ENCODE measurements at regions not wholly inside any gene's neighbourhood (a gene's known extent, or its start where the extent isn't known, plus 50 kb on each side); places are given as distances from the start of the nearest gene placed in this dataset.

GRCh38 chr4:104128031-104128849, 366.5 kb downstream of the CXXC4 start:
- intact Hi-C loops (cut with DNase I; ENCODE audit: low total_unique reads) = no loop called here
- TF ChIP-seq POLR2AphosphoS5 (IDR thresholded peaks at IDR 0.05) (no peak), EP300 (IDR thresholded peaks at IDR 0.05) (no peak), CTCF (IDR thresholded peaks at IDR 0.05) (no peak), POLR2A (IDR thresholded peaks at IDR 0.05) (no peak)
- DNase-seq = no peak
- Histone ChIP-seq H3K36me3 (no peaks in the 10 kb centered on the region), H3K4me3 (no peak overlapping the region), H3K9me3 (no peaks in the 10 kb centered on the region), H3K27ac (no peak overlapping the region), H3K4me1 (no peaks in the 10 kb centered on the region), H3K27me3 (no peaks in the 10 kb centered on the region)
- 20 to 45% (median 31%) methylated on average over 1 of the region's 1 CpG for WGBS, 5 donors

- Histone ChIP-seq H3K9me3 (no peaks in the 10 kb centered on the region), H3K4me3 (no peak overlapping the region), H3K36me3 (no peaks in the 10 kb centered on the region), H3K27me3 (no peaks in the 10 kb centered on the region), H3K4me1 (no peaks in the 10 kb centered on the region), H3K27ac (no peak overlapping the region)
- DNase-seq = no peak
- TF ChIP-seq EP300 (IDR thresholded peaks at IDR 0.05) = no peak
- TF ChIP-seq POLR2A (IDR thresholded peaks at IDR 0.05) = no peak
- no peak for TF ChIP-seq POLR2AphosphoS5 (IDR thresholded peaks at IDR 0.05)
- no peak for TF ChIP-seq CTCF (IDR thresholded peaks at IDR 0.05)
- intact Hi-C loops (cut with DNase I; ENCODE audit: low total_unique reads) = no loop called here
- 70 to 86% (median 79%) methylated on average over 4 of the region's 4 CpGs for WGBS, 5 donors
These were observed 371.7 kb downstream of the CXXC4 start for GRCh38 chr4:104123021-104123420.

GRCh38 chr4:104117776-104118175, 376.9 kb downstream of the CXXC4 start:
- H3K27ac ChIP-seq = no peak overlapping the region
- intact Hi-C loops (cut with DNase I; ENCODE audit: low total_unique reads) = no loop called here
- H3K4me3 ChIP-seq = no peak overlapping the region
- H3K36me3 ChIP-seq = no peaks in the 10 kb centered on the region
- H3K9me3 ChIP-seq = peaks cover 0 to 11% (median 2%) of the 10 kb centered on the region in 4 donors
- no peaks in the 10 kb centered on the region for H3K4me1 ChIP-seq
- WGBS, 5 donors = 0 to 95% (median 34%) methylated on average over 1 of the region's 1 CpG
- no peak for DNase-seq
- H3K27me3 ChIP-seq = no peaks in the 10 kb centered on the region
- TF ChIP-seq EP300 (IDR thresholded peaks at IDR 0.05) (no peak), POLR2AphosphoS5 (IDR thresholded peaks at IDR 0.05) (no peak), CTCF (IDR thresholded peaks at IDR 0.05) (no peak), POLR2A (IDR thresholded peaks at IDR 0.05) (no peak)

DNA sequence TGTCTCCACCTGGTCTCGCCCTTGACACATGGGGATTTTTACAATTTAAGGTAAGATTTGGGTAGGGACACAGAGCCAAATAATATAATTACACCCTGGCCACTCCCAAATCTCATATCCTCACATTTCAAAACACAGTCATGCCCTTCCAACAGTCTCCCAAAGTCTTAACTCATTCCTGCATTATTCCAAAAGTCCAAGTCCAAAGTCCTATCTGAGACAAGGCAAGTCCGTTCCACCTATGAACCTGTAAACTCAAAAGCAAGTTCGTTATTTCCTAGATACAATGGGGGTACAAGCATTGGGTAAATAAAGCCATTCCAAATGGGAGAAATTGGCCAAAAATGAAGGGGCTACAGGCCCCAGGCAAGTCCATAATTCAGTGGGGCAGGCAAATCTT, 380.8 kb downstream of the CXXC4 start:
- H3K27me3 ChIP-seq = no peaks in the 10 kb centered on the region
- no peaks in the 10 kb centered on the region for H3K36me3 ChIP-seq
- H3K4me1 ChIP-seq = no peaks in the 10 kb centered on the region
- peaks cover 0 to 11% (median 2%) of the 10 kb centered on the region in 4 donors for H3K9me3 ChIP-seq
- no peak overlapping the region for H3K27ac ChIP-seq
- DNase-seq = no peak
- intact Hi-C loops (cut with DNase I; ENCODE audit: low total_unique reads) = no loop called here
- TF ChIP-seq EP300 (IDR thresholded peaks at IDR 0.05) = no peak
- 75 to 79% (median 76%) methylated on average over 3 of the region's 3 CpGs for WGBS, 5 donors
- H3K4me3 ChIP-seq = no peak overlapping the region

- intact Hi-C loops (cut with DNase I; ENCODE audit: low total_unique reads) = no loop called here
- no peak overlapping the region for H3K27ac ChIP-seq
- H3K4me1 ChIP-seq = no peaks in the 10 kb centered on the region
- no peak overlapping the region for H3K4me3 ChIP-seq
- peaks cover 0 to 40% (median 21%) of the 10 kb centered on the region in 4 donors for H3K9me3 ChIP-seq
- TF ChIP-seq POLR2AphosphoS5 (IDR thresholded peaks at IDR 0.05) (no peak), POLR2A (IDR thresholded peaks at IDR 0.05) (no peak), EP300 (IDR thresholded peaks at IDR 0.05) (no peak), CTCF (IDR thresholded peaks at IDR 0.05) (no peak)
- no peak for DNase-seq
- no peaks in the 10 kb centered on the region for H3K27me3 ChIP-seq
- no peaks in the 10 kb centered on the region for H3K36me3 ChIP-seq
These were observed 379.4 kb upstream of the TACR3 start for GRCh38 chr4:104099141-104099540.

Data from stomach (tissue), 8 donors.